Embryonic facial prominence (tissue), 1 donor: ENCODE measurements at regions not wholly inside any gene's neighbourhood (a gene's known extent, or its start where the extent isn't known, plus 50 kb on each side); places are given as distances from the start of the nearest gene placed in this dataset.
"Not testable (repeated sequence)": the region's sequence is repeated elsewhere in the genome, so short reads cannot be mapped to it uniquely, and the experiment has no call there.

ENCODE experiments used
- DNase-seq: peaks from one replicate; pipeline ENCODE4 v3.0.0-alpha.2; 2016; ENCODE audit errors: extremely low spot score

DNA sequence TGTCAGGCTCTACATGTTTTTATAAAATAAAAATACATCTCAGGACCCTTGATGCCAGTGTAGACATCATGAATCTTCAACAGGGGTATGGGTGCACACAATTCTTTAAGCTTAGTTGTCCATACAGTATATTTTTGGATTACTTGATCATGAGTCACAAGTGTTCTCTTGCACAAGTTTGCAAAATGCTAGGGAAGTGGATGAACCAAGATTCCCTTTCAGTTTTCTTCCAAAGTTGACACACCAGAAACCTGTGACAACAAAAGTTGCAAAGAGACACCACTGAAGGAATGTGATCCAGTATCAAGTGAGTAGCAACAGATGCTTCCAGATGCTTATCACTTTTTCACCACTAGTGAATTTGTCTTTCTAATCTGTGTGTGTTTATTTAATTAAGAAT lies 1021.2 kb downstream of the PCDH7 start:
- no peak for DNase-seq

DNA sequence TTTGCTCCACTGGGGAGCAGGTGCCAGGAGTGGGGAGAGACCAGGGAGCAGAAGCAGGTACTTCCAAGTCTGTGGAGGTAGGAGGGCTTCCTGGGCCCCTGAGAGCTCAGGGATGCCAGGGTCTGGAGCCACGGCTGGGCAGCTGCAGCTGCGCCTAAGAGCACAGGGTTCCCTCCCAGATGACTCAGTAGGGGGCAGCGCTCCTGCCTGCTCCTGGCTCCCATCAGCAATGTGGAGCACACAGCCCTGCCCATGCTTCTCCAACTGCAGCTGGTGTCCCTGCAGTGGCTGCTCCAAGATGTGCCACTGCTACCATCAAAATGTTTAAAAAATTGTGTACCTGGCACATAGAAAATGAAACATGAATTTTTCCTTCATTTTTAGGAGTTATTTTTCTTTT lies 1028.2 kb downstream of the PCDH7 start:
- no peak for DNase-seq

DNA sequence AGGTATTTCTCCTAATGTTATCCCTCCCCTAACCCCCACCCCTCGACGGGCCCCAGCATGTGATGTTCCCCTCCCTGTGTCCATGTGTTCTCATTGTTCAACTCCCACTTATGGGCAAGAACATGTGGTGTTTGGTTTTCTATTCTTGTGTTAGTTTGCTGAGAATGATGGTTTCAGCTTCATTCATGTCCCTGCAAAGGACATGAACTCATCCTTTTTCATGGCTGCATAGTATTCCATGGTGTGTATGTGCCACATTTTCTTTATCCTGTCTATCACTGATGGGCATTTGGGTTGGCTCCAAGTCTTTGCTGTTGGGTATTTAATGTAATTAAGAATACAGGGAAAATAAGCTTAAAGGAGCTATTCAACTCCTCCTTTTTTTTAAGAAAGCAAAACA lies 1030.4 kb downstream of the PCDH7 start:
- DNase-seq, result not testable (repeated sequence)

DNA sequence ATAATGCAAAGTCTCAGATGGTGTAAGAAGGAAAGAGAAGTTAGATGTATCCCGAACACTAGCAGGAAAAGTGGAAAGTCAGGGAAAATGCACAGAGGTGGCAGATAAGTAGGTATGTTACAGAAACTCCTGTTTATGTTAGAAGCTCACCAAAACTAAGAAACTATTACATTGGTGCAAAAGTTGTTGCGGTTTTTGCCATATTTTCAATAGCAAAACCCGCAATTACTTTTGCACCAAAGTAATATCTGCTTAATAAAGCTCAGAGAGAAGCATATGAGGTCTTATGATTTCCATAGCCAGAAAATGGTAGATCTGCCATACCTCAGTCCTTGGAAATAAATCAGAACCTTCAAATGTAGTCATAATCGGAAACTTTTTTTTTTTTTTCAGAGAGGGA lies 1035.6 kb downstream of the PCDH7 start:
- DNase-seq, result no peak

DNA sequence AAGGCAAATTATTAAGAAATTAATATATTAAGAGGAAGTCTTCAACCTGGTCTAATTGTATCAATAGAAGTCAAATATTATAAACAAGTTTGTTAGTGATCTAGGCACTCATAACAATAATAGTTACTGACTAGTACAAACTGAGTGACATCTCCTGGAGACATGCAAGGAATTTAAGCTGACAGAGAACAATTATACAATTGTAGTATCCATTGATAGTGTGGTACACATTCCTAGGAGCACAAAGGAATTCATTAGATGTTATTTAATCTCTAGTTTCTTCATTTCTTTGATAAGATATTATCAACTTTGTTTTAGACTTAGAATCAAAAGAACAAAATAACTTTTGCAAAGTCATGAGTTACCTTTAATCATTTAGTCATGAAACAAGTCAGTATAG lies 1048.6 kb downstream of the PCDH7 start:
- no peak for DNase-seq

DNA sequence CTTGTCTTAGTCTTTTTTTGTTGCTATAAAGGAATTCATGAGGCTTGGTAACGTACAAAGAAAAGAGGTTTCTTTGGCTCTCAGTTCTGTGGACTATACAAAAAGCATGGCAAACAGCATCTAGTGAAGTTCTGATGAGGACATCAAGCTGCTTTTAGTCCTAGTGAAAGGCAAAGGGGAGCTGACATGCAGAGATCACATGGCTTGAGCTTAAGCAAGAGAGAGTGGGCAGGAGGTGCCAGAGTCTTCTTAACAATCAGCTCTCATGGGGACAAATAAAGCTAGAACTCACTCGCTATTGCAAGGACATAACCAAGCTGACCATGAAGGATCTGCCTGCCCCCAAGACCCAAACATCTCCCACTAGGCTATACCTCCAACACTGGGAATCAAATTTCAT lies 1063.1 kb downstream of the PCDH7 start:
- no peak for DNase-seq

GRCh38 chr4:31784558-31784957 lies 1064.4 kb downstream of the PCDH7 start:
- DNase-seq, result no peak

- no peak for DNase-seq
Observed at GRCh38 chr4:31787701-31788100, 1067.5 kb downstream of the PCDH7 start.

DNA sequence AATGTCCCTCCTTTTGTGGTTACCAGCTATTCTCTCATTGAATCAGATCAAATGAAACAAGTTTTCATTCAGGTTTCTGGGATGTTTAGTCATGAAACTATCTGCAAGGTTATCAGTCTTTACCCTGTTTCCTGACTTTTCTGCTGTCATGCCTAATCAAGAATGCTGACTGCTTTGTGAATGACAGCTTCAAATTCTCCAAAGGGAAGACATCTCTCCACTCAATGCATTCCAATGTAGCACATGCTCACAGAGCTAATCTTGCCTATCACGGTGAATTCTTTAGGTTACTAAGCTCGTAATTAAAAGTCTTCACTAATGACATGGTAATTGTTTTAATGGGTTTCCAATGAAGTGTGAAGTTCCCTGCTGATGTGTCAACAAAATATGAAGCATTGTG lies 1068.5 kb downstream of the PCDH7 start:
- DNase-seq, result no peak

- no peak for DNase-seq
Observed at GRCh38 chr4:31791666-31792065, 1071.5 kb downstream of the PCDH7 start.

DNA sequence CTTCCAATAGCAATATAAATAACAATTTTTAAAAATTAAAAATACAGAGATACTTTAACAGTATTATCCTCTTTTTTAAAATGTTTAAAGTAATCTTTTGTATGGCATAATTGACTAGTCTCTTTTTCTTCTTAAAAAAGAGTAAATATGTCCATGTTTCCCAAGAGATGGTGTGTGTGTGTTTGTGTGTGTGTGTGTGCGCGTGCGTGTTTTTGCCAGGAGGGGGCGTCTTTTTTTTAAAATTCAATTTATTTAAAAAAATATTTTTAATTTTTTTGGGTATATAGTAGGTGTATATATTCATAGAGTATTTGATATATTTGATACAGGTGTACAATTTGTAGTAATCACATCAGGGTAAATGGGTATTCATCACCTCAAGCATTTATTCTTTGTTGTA lies 1073.7 kb downstream of the PCDH7 start:
- no peak for DNase-seq

GRCh38 chr4:31797052-31797451 lies 1076.9 kb downstream of the PCDH7 start:
- not testable (repeated sequence) for DNase-seq

- DNase-seq, result no peak
Observed at GRCh38 chr4:31803526-31804195, 1083.5 kb downstream of the PCDH7 start.

DNA sequence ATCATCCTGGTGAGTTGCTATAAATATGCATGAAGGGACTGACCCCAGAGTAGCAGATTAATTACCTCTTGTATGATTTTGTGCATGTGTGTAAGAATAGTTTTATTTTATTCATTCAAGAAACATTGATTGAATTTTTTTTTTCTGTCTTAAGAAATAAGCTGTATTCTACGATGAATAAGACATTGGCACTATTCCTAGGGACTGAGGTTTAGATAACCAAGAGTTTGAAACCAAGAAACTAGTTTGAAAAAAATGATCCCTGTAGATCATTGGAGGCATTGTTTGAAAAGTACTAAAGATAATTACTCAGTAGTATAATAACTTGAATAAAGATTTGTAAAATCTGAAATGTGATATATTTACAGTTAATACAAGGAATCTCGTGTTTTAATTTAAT lies 1086.9 kb downstream of the PCDH7 start:
- DNase-seq, result no peak

DNA sequence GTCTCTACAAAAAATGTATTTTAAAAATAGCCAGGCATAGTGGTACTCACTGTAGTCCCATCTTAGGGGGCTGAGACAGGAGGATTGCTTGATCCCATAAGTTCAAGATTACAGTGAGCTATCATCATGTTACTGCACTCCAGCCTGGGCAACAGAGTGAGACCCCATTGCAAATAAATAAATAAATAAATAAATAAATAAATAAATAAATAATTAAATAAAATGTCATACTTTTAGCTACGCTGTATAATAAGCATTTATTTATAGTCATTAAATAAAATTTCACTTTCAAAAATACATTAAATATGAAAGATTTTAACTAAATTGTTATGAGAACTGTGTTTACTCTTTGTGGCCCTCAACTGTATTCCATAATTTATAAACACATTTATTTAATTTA lies 1124.2 kb downstream of the PCDH7 start:
- DNase-seq, result no peak

- DNase-seq, result no peak
Observed at GRCh38 chr4:31851946-31852345, 1131.8 kb downstream of the PCDH7 start.

DNA sequence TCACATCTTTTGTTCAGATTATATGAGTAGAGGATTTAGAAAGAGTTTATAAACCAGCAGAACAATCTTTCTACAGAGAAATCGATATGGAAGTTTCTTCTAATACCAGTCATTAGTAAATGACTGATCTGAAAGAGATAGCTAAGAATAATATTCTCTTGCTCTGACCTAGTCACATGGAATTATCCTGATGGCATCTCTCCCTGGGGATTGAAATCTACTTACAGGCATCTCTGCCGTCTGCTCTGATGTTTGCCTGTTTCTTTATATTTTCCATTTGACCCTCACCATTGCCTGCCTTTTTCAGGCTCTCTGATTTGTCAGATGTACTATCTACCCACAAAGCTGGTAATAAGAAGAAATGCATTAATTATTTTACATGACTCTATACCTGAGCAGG lies 1157.3 kb downstream of the PCDH7 start:
- no peak for DNase-seq

- not testable (repeated sequence) for DNase-seq
Observed at GRCh38 chr4:31880837-31881236, 1160.7 kb downstream of the PCDH7 start.

DNA sequence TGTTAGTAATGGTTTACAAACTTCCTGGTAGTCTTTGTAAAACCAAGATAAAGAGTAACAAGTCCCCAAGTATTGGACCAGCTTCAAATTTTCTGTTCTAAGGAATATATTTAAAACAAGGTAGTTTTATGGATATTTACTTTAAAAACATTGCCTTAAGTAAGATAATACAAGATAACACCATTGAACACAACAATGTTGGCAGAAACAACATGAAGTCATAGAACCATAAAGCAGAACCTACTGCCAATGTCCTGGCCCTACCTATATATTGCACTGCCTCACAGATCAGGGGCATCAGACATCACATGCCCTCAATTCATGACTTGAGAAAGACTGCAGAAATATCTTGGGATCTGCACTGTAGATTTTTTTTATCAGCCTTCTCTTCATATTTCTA lies 1176.2 kb downstream of the PCDH7 start:
- no peak for DNase-seq

- no peak for DNase-seq
Observed at GRCh38 chr4:31905363-31905762, 1185.2 kb downstream of the PCDH7 start.

DNA sequence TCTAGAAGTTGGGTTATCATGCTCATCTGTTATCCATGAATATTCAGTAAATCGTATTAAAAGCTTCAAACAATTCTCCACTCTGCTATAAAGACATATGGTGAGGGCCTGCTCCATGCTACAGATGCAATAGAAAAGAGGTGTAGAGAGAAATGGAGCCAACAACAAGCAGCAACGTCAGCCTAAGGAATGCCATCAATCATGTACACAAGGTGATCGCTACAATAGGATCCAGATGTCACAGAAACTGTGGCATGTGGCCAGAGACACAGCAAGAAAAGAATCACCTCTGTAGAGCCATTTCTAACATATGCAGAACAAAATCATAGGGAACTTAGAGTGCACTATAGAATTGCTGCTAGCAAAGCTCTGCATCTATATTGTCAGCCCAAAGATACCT lies 1188.1 kb downstream of the PCDH7 start:
- no peak for DNase-seq

- no peak for DNase-seq
Observed at GRCh38 chr4:31917334-31917733, 1197.2 kb downstream of the PCDH7 start.

DNA sequence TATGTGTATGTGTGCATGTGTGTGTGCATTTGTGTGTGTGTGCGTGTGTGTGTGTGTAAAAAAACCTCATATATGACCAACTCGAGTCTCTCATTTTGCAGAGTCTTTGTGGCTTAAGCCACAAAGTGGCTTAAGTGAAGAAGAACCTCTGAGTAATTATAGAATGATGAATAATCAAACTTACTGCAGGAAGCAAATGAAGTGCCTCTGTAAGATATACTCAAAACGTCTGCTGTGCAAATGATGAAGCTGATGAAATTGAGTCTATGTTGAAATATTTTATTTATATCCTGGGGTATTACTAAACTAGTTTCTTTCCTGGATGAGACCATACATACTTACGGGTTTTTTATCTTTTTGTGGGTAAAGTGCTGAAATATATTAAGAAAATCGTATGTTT lies 1198.7 kb downstream of the PCDH7 start:
- DNase-seq, result no peak

DNA sequence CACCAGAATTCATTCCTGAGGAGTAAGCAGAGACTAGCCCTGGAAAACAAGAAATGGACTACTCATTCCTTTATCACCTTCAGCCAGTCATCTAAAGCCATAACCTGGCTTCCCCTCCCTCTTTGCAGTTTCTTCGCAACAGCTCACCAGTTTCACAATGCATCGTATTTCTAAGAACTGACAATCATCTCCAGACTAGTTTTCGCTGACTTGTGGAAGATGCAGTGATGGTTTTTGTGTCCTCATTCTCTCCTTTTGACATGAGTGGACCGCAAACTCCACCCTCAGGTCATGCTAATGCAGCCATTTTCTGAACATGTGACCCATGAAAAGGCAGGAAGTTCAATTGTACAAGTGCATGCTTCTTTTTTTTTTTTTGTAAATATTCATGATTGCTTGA lies 1203.5 kb downstream of the PCDH7 start:
- DNase-seq, result no peak
